HEK293 (cell line): ENCODE measurements at regions not wholly inside any gene's neighbourhood (a gene's known extent, or its start where the extent isn't known, plus 50 kb on each side); places are given as distances from the start of the nearest gene placed in this dataset.
A peak's percentile ranks its signal among the peaks of the same experiment; 100 is the strongest.

Experiments
- CTCF ChIA-PET: fragments of 350-600 bp; formaldehyde crosslinking; extraction: SDS; loops from one replicate; lab custom pipeline; 2021; ENCODE audit warnings: antibody characterized with exemption; lab: Yijun Ruan, JAX
- POLR2A ChIA-PET: fragments of 300-600 bp; formaldehyde crosslinking; extraction: SDS; loops from one replicate; lab custom pipeline; 2020; ENCODE audit warnings: antibody characterized with exemption, inconsistent platforms; lab: Yijun Ruan, JAX
- H3K27ac ChIP-seq: fragments of 200-500 bp; sonication (Bioruptor generic); 2 replicates; pipeline ENCODE4 v1.5.1; 2014; ENCODE audit warnings: low read depth, low read length, control low read depth, inconsistent platforms; ENCODE audit errors: extremely low read depth
- H3K36me3 ChIP-seq, 2 experiments: fragments of 200-500 bp in 1 of 2; sonication (Bioruptor generic) in 1 of 2; 1 replicate in 1 of 2; 2 replicates in 1 of 2; pipeline ENCODE4 v1.5.1; 2014 to 2017; ENCODE audit warnings: inconsistent platforms in 2 of 2, low read length in 2 of 2; ENCODE audit not compliant: control insufficient read depth in 2 of 2, insufficient read depth in 1 of 2
- H3K4me1 ChIP-seq: fragments of 200-500 bp; sonication (Bioruptor generic); 2 replicates; pipeline ENCODE4 v1.5.1; 2014; ENCODE audit warnings: mild to moderate bottlenecking, low read length, inconsistent platforms; ENCODE audit not compliant: control insufficient read depth, insufficient read depth
- H3K4me3 ChIP-seq: 2 replicates; pipeline ENCODE4 v1.5.1; 2011; ENCODE audit warnings: low read depth, mild to moderate bottlenecking, control low read depth, low read length, moderate library complexity
- H3K9me3 ChIP-seq: fragments of 200-500 bp; sonication (Bioruptor generic); 2 replicates; pipeline ENCODE4 v1.5.1; 2014; ENCODE audit warnings: low read depth, low read length, inconsistent platforms; ENCODE audit not compliant: control insufficient read depth, insufficient read depth
- GFI1B ChIP-seq: fragments of 450-650 bp; formaldehyde crosslinking; IDR thresholded peaks from 2 replicates; pipeline ENCODE4 v1.5.1; 2016; ENCODE audit warnings: missing biosample characterization, missing genetic modification characterization
- KLF1 ChIP-seq: fragments of 450-650 bp; formaldehyde crosslinking; IDR thresholded peaks from 2 replicates; pipeline ENCODE4 v1.5.1; 2016; ENCODE audit warnings: missing biosample characterization, missing genetic modification characterization
- SCRT1 ChIP-seq: fragments of 450-650 bp; formaldehyde crosslinking; IDR thresholded peaks from 2 replicates; pipeline ENCODE4 v1.5.1; 2016; ENCODE audit warnings: missing biosample characterization, missing genetic modification characterization, borderline replicate concordance
- SCRT2 ChIP-seq: fragments of 450-650 bp; formaldehyde crosslinking; IDR thresholded peaks from 2 replicates; pipeline ENCODE4 v1.5.1; 2016; ENCODE audit warnings: missing biosample characterization, missing genetic modification characterization
- TCF7L2 ChIP-seq: IDR thresholded peaks from 2 replicates; pipeline ENCODE4 v1.6.1; 2011; ENCODE audit warnings: low read depth, mild to moderate bottlenecking, inconsistent platforms, low read length, moderate library complexity, borderline replicate concordance
- ZBTB17 ChIP-seq: fragments of 450-650 bp; formaldehyde crosslinking; IDR thresholded peaks from 2 replicates; pipeline ENCODE4 v1.5.1; 2016; ENCODE audit warnings: missing biosample characterization, missing genetic modification characterization
- ZBTB48 ChIP-seq: fragments of 450-650 bp; formaldehyde crosslinking; IDR thresholded peaks from 2 replicates; pipeline ENCODE4 v1.5.1; 2016; ENCODE audit warnings: missing biosample characterization, missing genetic modification characterization
- ZEB2 ChIP-seq: fragments of 450-650 bp; formaldehyde crosslinking; IDR thresholded peaks from 2 replicates; pipeline ENCODE4 v1.5.1; 2016; ENCODE audit warnings: missing biosample characterization, missing genetic modification characterization
- ZFHX2 ChIP-seq: fragments of 450-650 bp; formaldehyde crosslinking; conservative IDR thresholded peaks from 2 replicates; pipeline ENCODE4 v1.5.1; 2016; ENCODE audit warnings: missing biosample characterization, missing genetic modification characterization
- ZNF148 ChIP-seq: fragments of 450-650 bp; formaldehyde crosslinking; IDR thresholded peaks from 2 replicates; pipeline ENCODE4 v1.5.0; 2017; ENCODE audit warnings: missing biosample characterization, missing genetic modification characterization, borderline replicate concordance
- ZNF335 ChIP-seq: fragments of 450-650 bp; formaldehyde crosslinking; conservative IDR thresholded peaks from 2 replicates; pipeline ENCODE4 v1.5.1; 2016; ENCODE audit warnings: missing biosample characterization, missing genetic modification characterization
- ZNF394 ChIP-seq: fragments of 450-650 bp; formaldehyde crosslinking; IDR thresholded peaks from 2 replicates; pipeline ENCODE4 v1.5.1; 2016; ENCODE audit warnings: missing biosample characterization, missing genetic modification characterization, mild to moderate bottlenecking, moderate library complexity, borderline replicate concordance
- ZNF596 ChIP-seq: fragments of 450-650 bp; IDR thresholded peaks from 2 replicates; pipeline ENCODE4 v1.5.0; 2018; ENCODE audit warnings: missing biosample characterization, mild to moderate bottlenecking, missing genetic modification characterization, moderate library complexity
- ZNF692 ChIP-seq: fragments of 450-650 bp; formaldehyde crosslinking; IDR thresholded peaks from 2 replicates; pipeline ENCODE4 v1.5.1; 2016; ENCODE audit warnings: missing biosample characterization, missing genetic modification characterization
- TF ChIP-seq, protein P1 (sequence below): IDR thresholded peaks from 2 replicates; pipeline ENCODE4 v1.6.1; 2011; ENCODE audit warnings: mild to moderate bottlenecking, low read depth, low read length, borderline replicate concordance
- TF ChIP-seq, protein P2 (sequence below): fragments of 450-650 bp; formaldehyde crosslinking; IDR thresholded peaks from 2 replicates; pipeline ENCODE4 v1.5.1; 2016; ENCODE audit warnings: missing biosample characterization, missing genetic modification characterization

DNA sequence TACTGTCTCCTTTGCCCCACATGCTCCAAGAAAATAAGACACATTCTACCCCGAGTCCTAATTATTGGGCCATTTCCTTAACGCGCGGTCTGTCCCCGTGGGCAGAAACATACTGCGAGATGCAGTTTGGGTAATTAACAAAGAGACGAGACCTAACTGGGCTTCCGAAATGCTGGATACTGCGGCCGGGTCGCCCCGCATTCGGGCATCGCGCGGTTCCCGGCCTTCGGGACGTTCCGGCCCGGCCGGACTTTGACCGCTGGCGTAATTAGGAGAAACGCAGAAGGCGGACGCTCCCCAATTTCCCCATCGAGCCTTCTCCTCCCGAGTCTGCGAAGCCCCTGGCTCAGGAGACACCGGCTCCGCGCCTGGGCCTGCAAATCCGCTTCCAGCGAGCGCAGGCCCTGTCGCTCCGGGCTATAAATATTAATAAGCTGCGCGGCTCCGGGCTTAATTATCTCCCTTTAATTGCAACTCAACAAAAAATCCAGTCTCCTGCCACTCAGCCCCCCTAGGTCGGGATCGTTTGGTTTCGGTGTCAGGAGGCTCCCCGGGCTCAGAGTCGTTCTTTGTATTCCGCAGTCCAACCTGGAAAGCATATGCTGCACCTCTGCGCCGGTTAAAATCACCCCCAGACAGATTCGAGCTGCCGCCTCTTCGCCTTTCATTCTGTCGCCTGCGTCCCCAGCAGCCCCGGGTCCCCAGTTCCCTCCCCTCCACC is 131.5 kb downstream of the SPAG6 start (continued):
- TF ChIP-seq ZNF394 (no peak), GFI1B (no peak), KLF1 (no peak)

- POLR2A ChIA-PET = no interaction called here
- no peak overlapping the region for H3K4me3 ChIP-seq
- TF ChIP-seq SCRT1 (0 out of 2 replicates have a peak, but pooled peaks have one; percentile 16), ZBTB48 (tag by site-specific recombination) (no peak), ZNF148 (no peak), SCRT2 (tag by site-specific recombination) (peak; percentile 19; the same call in 1 of the 2 replicates)
These were observed 132.3 kb downstream of the SPAG6 start for GRCh38 chr10:22477334-22478287.

DNA sequence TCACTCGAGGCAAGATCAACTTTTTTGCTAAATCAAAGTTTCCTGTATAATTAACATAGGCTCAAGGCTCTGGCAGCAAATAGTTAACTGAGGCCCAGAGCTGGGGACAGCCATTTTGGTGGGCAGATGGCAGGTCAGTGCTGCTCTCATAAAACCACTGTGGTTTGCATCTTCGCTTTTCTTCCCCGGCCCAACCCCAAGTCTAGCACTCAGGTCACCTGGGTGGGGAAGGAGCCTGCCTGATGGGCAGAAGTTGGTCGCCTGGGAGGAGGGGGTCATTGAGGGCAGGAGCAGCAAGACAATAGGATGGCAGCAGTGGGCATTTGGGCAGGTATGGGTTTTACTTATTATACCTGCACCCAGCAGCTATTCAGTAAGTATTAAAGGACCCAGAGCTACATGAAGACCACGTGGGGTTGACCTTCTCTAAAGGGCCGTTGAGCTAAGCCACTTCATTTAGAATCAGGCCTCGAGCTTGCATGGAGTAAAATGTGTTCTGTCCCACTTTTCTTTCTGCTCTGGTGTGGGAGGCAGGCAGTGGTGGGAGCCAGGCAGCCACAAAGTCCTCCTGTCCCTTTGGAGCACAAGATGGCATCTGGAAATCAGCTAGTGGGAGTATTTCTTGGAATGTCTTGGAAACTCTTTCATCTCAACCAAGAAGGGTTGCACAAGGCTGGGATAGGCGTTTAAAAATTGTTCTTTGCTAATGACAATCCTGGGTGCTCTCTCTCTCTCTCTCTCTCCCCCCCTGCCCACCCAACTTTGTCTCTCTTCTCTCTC is 133.4 kb downstream of the SPAG6 start:
- TF ChIP-seq TCF7L2 (0 out of 2 replicates have a peak, but pooled peaks have one; percentile 2), ZFHX2 (tag by site-specific recombination) (peak; percentile 37)
- TF ChIP-seq, protein P1, sequence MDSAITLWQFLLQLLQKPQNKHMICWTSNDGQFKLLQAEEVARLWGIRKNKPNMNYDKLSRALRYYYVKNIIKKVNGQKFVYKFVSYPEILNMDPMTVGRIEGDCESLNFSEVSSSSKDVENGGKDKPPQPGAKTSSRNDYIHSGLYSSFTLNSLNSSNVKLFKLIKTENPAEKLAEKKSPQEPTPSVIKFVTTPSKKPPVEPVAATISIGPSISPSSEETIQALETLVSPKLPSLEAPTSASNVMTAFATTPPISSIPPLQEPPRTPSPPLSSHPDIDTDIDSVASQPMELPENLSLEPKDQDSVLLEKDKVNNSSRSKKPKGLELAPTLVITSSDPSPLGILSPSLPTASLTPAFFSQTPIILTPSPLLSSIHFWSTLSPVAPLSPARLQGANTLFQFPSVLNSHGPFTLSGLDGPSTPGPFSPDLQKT = no peak

More at GRCh38 chr10:22477334-22478287, 132.3 kb downstream of the SPAG6 start:
- no peaks in the 10 kb centered on the region for H3K36me3 ChIP-seq
- no peak overlapping the region for H3K27ac ChIP-seq
- peaks cover 18% of the 10 kb centered on the region for H3K4me1 ChIP-seq
- CTCF ChIA-PET = interaction anchor here (0.5 to 0.6 kb wide), 2 partner anchors 44 to 204 kb away, joined by 3 read pairs; no protein-coding TSS in a partner anchor
- no peaks in the 10 kb centered on the region for H3K9me3 ChIP-seq

DNA sequence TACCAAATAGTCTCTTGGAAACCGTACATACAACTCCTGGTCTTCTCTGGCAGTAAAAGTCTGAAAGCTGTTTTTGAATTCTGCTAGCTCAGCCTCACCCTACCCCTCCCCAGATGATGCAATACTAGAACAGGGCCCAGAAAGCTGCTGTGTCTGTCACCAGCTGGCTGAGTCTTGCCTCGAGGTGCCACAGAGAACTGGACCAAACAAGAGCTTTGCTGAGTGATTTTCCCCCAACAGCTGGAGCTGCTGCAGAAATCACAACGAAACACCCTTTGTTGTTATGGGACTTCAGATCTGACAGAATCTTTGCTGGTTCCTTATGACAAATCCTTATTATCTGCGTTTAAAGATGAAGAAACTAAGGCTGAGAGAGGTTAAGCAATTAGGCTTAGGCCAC is 134.1 kb downstream of the SPAG6 start:
- H3K4me3 ChIP-seq = no peak overlapping the region
- H3K9me3 ChIP-seq = no peaks in the 10 kb centered on the region
- ChIA-PET POLR2A (no interaction called here), CTCF (no interaction called here)
- H3K27ac ChIP-seq = no peak overlapping the region; the same call in 1 of the 2 replicates
- H3K4me1 ChIP-seq = peaks cover 18% of the 10 kb centered on the region
- no peaks in the 10 kb centered on the region for H3K36me3 ChIP-seq
- TF ChIP-seq ZEB2 (tag by site-specific recombination) (0 out of 2 replicates have a peak, but pooled peaks have one; percentile 18), TCF7L2 (0 out of 2 replicates have a peak, but pooled peaks have one; percentile 33), ZNF692 (peak; percentile 68), ZBTB17 (tag by site-specific recombination) (peak; percentile 38; the same call in 1 of the 2 replicates), ZNF335 (tag by site-specific recombination) (peak; percentile 37; the same call in 1 of the 2 replicates), ZNF596 (tag by site-specific recombination) (no peak), SCRT1 (no peak)
- TF ChIP-seq, protein P2, sequence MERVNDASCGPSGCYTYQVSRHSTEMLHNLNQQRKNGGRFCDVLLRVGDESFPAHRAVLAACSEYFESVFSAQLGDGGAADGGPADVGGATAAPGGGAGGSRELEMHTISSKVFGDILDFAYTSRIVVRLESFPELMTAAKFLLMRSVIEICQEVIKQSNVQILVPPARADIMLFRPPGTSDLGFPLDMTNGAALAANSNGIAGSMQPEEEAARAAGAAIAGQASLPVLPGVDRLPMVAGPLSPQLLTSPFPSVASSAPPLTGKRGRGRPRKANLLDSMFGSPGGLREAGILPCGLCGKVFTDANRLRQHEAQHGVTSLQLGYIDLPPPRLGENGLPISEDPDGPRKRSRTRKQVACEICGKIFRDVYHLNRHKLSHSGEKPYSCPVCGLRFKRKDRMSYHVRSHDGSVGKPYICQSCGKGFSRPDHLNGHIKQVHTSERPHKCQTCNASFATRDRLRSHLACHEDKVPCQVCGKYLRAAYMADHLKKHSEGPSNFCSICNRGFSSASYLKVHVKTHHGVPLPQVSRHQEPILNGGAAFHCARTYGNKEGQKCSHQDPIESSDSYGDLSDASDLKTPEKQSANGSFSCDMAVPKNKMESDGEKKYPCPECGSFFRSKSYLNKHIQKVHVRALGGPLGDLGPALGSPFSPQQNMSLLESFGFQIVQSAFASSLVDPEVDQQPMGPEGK = peak; percentile 50

More for the DNA sequence above, 133.4 kb downstream of the SPAG6 start:
- ChIA-PET CTCF (no interaction called here), POLR2A (no interaction called here)
- Histone ChIP-seq H3K4me1 (peaks cover 18% of the 10 kb centered on the region), H3K27ac (no peak overlapping the region; the same call in 1 of the 2 replicates), H3K36me3 (no peaks in the 10 kb centered on the region), H3K4me3 (no peak overlapping the region), H3K9me3 (no peaks in the 10 kb centered on the region)
